Kidney epithelial cell (primary cell): ENCODE measurements at regions not wholly inside any gene's neighbourhood (a gene's known extent, or its start where the extent isn't known, plus 50 kb on each side); places are given as distances from the start of the nearest gene placed in this dataset.

Source experiments
- DNase-seq: peaks from one replicate; pipeline ENCODE4 v3.0.0-alpha.2; 2010; ENCODE audit warnings: low read depth
- H3K27me3 ChIP-seq: 2 replicates; pipeline ENCODE4 v1.6.0; 2011; ENCODE audit warnings: low read length; ENCODE audit not compliant: control insufficient read depth, insufficient read depth
- H3K36me3 ChIP-seq: 2 replicates; pipeline ENCODE4 v1.5.1; 2011; ENCODE audit warnings: low read length; ENCODE audit not compliant: control insufficient read depth, insufficient read depth
- H3K4me3 ChIP-seq: 2 replicates; pipeline ENCODE4 v1.5.1; 2011; ENCODE audit warnings: low read depth, mild to moderate bottlenecking, control low read depth, low read length
- TF ChIP-seq, protein P1 (sequence below): IDR thresholded peaks from 2 replicates; pipeline ENCODE4 v1.5.1; 2011; ENCODE audit warnings: mild to moderate bottlenecking, moderate library complexity, low read length, control low read depth, inconsistent platforms; ENCODE audit not compliant: insufficient read depth, poor library complexity, severe bottlenecking

- no peak for DNase-seq
- TF ChIP-seq, protein P1, sequence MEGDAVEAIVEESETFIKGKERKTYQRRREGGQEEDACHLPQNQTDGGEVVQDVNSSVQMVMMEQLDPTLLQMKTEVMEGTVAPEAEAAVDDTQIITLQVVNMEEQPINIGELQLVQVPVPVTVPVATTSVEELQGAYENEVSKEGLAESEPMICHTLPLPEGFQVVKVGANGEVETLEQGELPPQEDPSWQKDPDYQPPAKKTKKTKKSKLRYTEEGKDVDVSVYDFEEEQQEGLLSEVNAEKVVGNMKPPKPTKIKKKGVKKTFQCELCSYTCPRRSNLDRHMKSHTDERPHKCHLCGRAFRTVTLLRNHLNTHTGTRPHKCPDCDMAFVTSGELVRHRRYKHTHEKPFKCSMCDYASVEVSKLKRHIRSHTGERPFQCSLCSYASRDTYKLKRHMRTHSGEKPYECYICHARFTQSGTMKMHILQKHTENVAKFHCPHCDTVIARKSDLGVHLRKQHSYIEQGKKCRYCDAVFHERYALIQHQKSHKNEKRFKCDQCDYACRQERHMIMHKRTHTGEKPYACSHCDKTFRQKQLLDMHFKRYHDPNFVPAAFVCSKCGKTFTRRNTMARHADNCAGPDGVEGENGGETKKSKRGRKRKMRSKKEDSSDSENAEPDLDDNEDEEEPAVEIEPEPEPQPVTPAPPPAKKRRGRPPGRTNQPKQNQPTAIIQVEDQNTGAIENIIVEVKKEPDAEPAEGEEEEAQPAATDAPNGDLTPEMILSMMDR: no peak
- Histone ChIP-seq H3K27me3 (no peaks in the 10 kb centered on the region), H3K36me3 (no peaks in the 10 kb centered on the region), H3K4me3 (no peak overlapping the region)
Observed at GRCh38 chr18:66110607-66111006, 359.8 kb downstream of the CDH7 start.

- no peaks in the 10 kb centered on the region for H3K36me3 ChIP-seq
- TF ChIP-seq, protein P1: no peak
- no peaks in the 10 kb centered on the region for H3K27me3 ChIP-seq
- DNase-seq: no peak
- no peak overlapping the region for H3K4me3 ChIP-seq
Observed at GRCh38 chr18:66109981-66110380, 359.2 kb downstream of the CDH7 start.

GRCh38 chr18:66107546-66107945, 356.7 kb downstream of the CDH7 start:
- Histone ChIP-seq H3K27me3 (no peaks in the 10 kb centered on the region), H3K36me3 (no peaks in the 10 kb centered on the region), H3K4me3 (no peak overlapping the region)
- no peak for DNase-seq
- TF ChIP-seq, protein P1: no peak

GRCh38 chr18:66105016-66105415, 354.2 kb downstream of the CDH7 start:
- Histone ChIP-seq H3K27me3 (no peaks in the 10 kb centered on the region), H3K4me3 (no peak overlapping the region), H3K36me3 (no peaks in the 10 kb centered on the region)
- TF ChIP-seq, protein P1: no peak
- no peak for DNase-seq

DNA sequence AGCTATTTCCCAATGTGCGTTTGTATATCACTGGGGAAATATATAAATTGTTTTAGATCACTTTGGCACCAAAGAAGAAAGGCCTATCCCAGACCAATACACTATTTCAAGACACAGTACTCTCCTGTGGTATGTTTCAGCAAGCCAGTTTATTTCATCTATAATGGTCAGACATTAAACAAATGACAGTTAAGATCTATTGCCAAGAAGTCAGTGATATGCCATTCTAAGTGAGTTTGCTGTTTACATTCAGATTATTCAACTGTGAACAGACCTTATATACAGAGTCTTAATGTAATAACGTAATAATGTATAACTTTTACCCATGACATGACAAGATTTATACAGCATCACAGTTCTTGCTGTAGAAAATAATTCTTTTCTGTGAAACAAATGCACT, 352.7 kb downstream of the CDH7 start:
- Histone ChIP-seq H3K27me3 (no peaks in the 10 kb centered on the region), H3K4me3 (no peak overlapping the region), H3K36me3 (no peaks in the 10 kb centered on the region)
- DNase-seq: no peak
- TF ChIP-seq, protein P1: no peak

GRCh38 chr18:66083078-66083477, 332.3 kb downstream of the CDH7 start:
- no peak for DNase-seq
- no peaks in the 10 kb centered on the region for H3K27me3 ChIP-seq
- TF ChIP-seq, protein P1: no peak

More at GRCh38 chr18:66083078-66083477, 332.3 kb downstream of the CDH7 start:
- H3K4me3 ChIP-seq: no peak overlapping the region
- H3K36me3 ChIP-seq: no peaks in the 10 kb centered on the region
